SK-N-SH (cell line): ENCODE measurements at regions not wholly inside any gene's neighbourhood (a gene's known extent, or its start where the extent isn't known, plus 50 kb on each side); places are given as distances from the start of the nearest gene placed in this dataset.

Experiments used
- CTCF ChIA-PET: fragments of 300-600, 350-600 bp; formaldehyde crosslinking; extraction: SDS; loops from one replicate; lab custom pipeline; 2021; lab: Yijun Ruan, JAX
- POLR2A ChIA-PET: fragments of 350-600 bp; sonication (Branson Sonifier 250); formaldehyde crosslinking; extraction: SDS; loops from one replicate; lab custom pipeline; 2020; ENCODE audit warnings: antibody characterized with exemption, inconsistent platforms; lab: Yijun Ruan, JAX
- DNase-seq: peaks from one replicate; pipeline ENCODE4 v3.0.0; 2012
- H2AFZ ChIP-seq: fragments of 200-600 bp; sonication (generic); 2 replicates; pipeline ENCODE4 v1.8.1; 2016; ENCODE audit warnings: antibody characterized with exemption, mild to moderate bottlenecking, low read depth
- H3F3A ChIP-seq: fragments of 200-600 bp; sonication (generic); replicated peaks from 2 replicates; pipeline ENCODE3; 2016; ENCODE audit warnings: antibody characterized with exemption, mild to moderate bottlenecking; ENCODE audit not compliant: insufficient read depth
- H3K27ac ChIP-seq, 2 experiments: fragments of 200-500 bp in 1 of 2; fragments of 200-600 bp in 1 of 2; sonication (Bioruptor generic) in 1 of 2; sonication (generic), shearing (Covaris generic) in 1 of 2; 2 replicates each; pipeline versions ENCODE4 v1.5.1 to v1.6.1; 2014 to 2016; ENCODE audit warnings: low read depth in 2 of 2, inconsistent platforms in 1 of 2, low read length in 1 of 2, mild to moderate bottlenecking in 1 of 2, mixed read lengths in 1 of 2
- H3K27me3 ChIP-seq: fragments of 200-600 bp; sonication (generic), shearing (Covaris generic); 2 replicates; pipeline ENCODE4 v1.6.1; 2016; ENCODE audit warnings: mixed run types; ENCODE audit not compliant: insufficient read depth
- H3K36me3 ChIP-seq, 2 experiments: fragments of 200-500 bp in 1 of 2; fragments of 200-600 bp in 1 of 2; sonication (Bioruptor generic) in 1 of 2; sonication (generic) in 1 of 2; replicated peaks in 1 of 2; 2 replicates each; pipeline versions ENCODE3 to v1.5.1; 2014 to 2016; ENCODE audit warnings: low read length in 1 of 2, mild to moderate bottlenecking in 1 of 2; ENCODE audit not compliant: insufficient read depth in 2 of 2, control insufficient read depth in 1 of 2
- H3K4me1 ChIP-seq, 2 experiments: fragments of 200-500 bp in 1 of 2; fragments of 200-600 bp in 1 of 2; sonication (Bioruptor generic) in 1 of 2; sonication (generic), shearing (Covaris generic) in 1 of 2; 2 replicates each; pipeline versions ENCODE4 v1.5.1 to v1.6.1; 2014 to 2016; ENCODE audit warnings: low read depth in 1 of 2, low read length in 1 of 2, mixed run types in 1 of 2; ENCODE audit not compliant: insufficient read depth in 2 of 2, control insufficient read depth in 1 of 2
- H3K4me2 ChIP-seq: fragments of 200-600 bp; sonication (generic), shearing (Covaris generic); 2 replicates; pipeline ENCODE4 v1.6.1; 2017; ENCODE audit warnings: mixed run types
- H3K4me3 ChIP-seq, 2 experiments: fragments of 200-500 bp in 1 of 2; fragments of 200-600 bp in 1 of 2; sonication (Bioruptor generic) in 1 of 2; sonication (generic), shearing (Covaris generic) in 1 of 2; 2 replicates each; pipeline versions ENCODE4 v1.5.1 to v1.8.1; 2014 to 2016; ENCODE audit warnings: low read depth in 2 of 2, inconsistent platforms in 1 of 2, low read length in 1 of 2, mild to moderate bottlenecking in 1 of 2, mixed read lengths in 1 of 2, moderate library complexity in 1 of 2
- H3K79me2 ChIP-seq: fragments of 200-600 bp; sonication (generic); 2 replicates; pipeline ENCODE4 v1.8.1; 2017; ENCODE audit warnings: mild to moderate bottlenecking; ENCODE audit not compliant: insufficient read depth
- H3K9ac ChIP-seq: fragments of 200-600 bp; sonication (generic); 2 replicates; pipeline ENCODE4 v1.6.1; 2017; ENCODE audit warnings: mixed run types
- H3K9me2 ChIP-seq: fragments of 200-600 bp; sonication (generic); 2 replicates; pipeline ENCODE4 v1.6.1; 2017; ENCODE audit warnings: mixed run types
- H3K9me3 ChIP-seq: fragments of 200-600 bp; sonication (generic); 2 replicates; pipeline ENCODE4 v1.6.1; 2017; ENCODE audit warnings: mixed run types, mild to moderate bottlenecking, moderate library complexity
- H4K20me1 ChIP-seq: fragments of 200-600 bp; sonication (generic); 2 replicates; pipeline ENCODE4 v1.6.1; 2017; ENCODE audit warnings: mild to moderate bottlenecking, mixed run types; ENCODE audit not compliant: insufficient read depth
- CHD2 ChIP-seq: fragments of 150-350 bp; IDR thresholded peaks from 2 replicates; pipeline ENCODE4 v1.6.1; 2018; ENCODE audit warnings: low read length; ENCODE audit not compliant: partially characterized antibody
- EP300 ChIP-seq, 2 experiments: IDR thresholded peaks; 2 replicates each; pipeline versions ENCODE4 v1.4.0 to v1.6.1; 2012; ENCODE audit warnings: borderline replicate concordance in 1 of 2, low read depth in 1 of 2, low read length in 1 of 2
- FOXJ3 ChIP-seq: sonication (generic); formaldehyde crosslinking; IDR thresholded peaks from 2 replicates; pipeline ENCODE4 v1.5.1; 2020; ENCODE audit warnings: mild to moderate bottlenecking, missing genetic modification reagents
- GATA2 ChIP-seq: sonication (generic); formaldehyde crosslinking; IDR thresholded peaks from 2 replicates; pipeline ENCODE4 v1.5.0; 2020; ENCODE audit warnings: mild to moderate bottlenecking, missing genetic modification reagents
- NFIC ChIP-seq: IDR thresholded peaks from 2 replicates; pipeline ENCODE4 v1.4.0; 2012; ENCODE audit warnings: borderline replicate concordance
- RAD21 ChIP-seq: IDR thresholded peaks from 2 replicates; pipeline ENCODE4 v1.6.1; 2012; ENCODE audit warnings: mild to moderate bottlenecking, low read length
- RCOR1 ChIP-seq: fragments of 150-350 bp; IDR thresholded peaks from 2 replicates; pipeline ENCODE4 v1.6.1; 2017; ENCODE audit warnings: antibody characterized with exemption, low read length
- SMC3 ChIP-seq: IDR thresholded peaks from 2 replicates; pipeline ENCODE4 v1.6.1; 2012; ENCODE audit warnings: low read depth, low read length, improper control_type of control experiment
- TCF12 ChIP-seq: IDR thresholded peaks from 2 replicates; pipeline ENCODE4 v1.4.0; 2012
- WGBS: methylation state at CpG from one replicate; pipeline ENCODE4 v1.1.6; 2017; ENCODE audit warnings: low lambda C conversion rate; 5-methylcytosine and 5-hydroxymethylcytosine counted together
- TF ChIP-seq, protein P1 (sequence below): IDR thresholded peaks from 2 replicates; pipeline ENCODE4 v1.4.0; 2012; ENCODE audit warnings: low read depth, borderline replicate concordance
- TF ChIP-seq, protein P2 (sequence below): IDR thresholded peaks from 2 replicates; pipeline ENCODE4 v1.6.1; 2012; ENCODE audit warnings: mild to moderate bottlenecking, low read depth, low read length, moderate library complexity

DNA sequence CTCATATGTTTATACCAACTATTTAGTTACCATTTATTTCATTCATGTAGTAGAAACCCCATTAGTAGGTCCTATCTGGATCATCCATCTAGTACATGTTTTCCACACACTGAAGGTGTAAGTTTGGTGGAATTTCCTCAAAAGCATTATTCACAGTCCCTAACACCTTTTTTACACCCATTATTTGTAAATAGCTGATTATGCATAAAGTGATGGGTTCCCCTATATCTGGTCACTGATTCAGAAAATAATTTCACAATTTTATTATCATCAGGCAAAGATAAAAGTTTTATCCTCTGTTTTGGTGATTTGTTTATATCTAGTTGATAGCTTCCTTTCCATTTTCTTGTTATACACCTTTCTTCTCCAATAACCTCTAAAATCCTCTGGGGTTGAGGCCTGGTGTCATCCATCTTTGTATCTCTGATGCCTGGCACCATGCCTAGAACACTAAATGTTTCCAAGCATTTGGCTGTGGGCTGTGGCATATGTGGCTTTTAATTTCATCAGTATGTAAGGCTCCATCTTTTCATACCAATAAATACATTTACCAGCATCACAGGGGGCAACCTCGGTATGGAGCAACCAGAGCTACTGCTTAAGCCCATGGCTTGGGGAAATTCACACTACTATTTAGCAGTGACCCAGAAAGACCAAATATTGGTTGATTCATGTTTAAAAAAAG is 1089.5 kb upstream of the LRRN3 start:
- DNase-seq, result peak; percentile 55
- Histone ChIP-seq H3K79me2 (no peaks in the 10 kb centered on the region), H3K36me3 (no peaks in the 10 kb centered on the region), H3K9ac (no peak overlapping the region), H2AFZ (no peak overlapping the region), H3F3A (no peaks in the 10 kb centered on the region), H3K27me3 (no peaks in the 10 kb centered on the region), H3K27ac (peak overlapping the region in 1 of 2 experiments; percentile 80; a peak in 2 of 4 replicates), H4K20me1 (no peaks in the 10 kb centered on the region), H3K9me2 (no peaks in the 10 kb centered on the region), H3K4me2 (no peak overlapping the region), H3K4me1 (peaks cover 0 to 11% of the 10 kb centered on the region in 2 experiments; a peak in 2 of 4 replicates), H3K4me3 (no peak overlapping the region), H3K9me3 (no peaks in the 10 kb centered on the region)
- POLR2A ChIA-PET, result no interaction called here
- CTCF ChIA-PET, result interaction anchor here (1.3 to 1.9 kb wide), 3 partner anchors 94 to 1341 kb away, joined by 3 to 7 read pairs (median 4); no protein-coding TSS in a partner anchor
- no peak; the same call in 1 of the 2 replicates for TF ChIP-seq SMC3
- peak in 1 of 2 experiments; percentile 87; a peak in 2 of 4 replicates for TF ChIP-seq EP300 (IDR thresholded peaks at IDR 0.05; ENCODE audit: borderline replicate concordance in 1 of 2, low read depth in 1 of 2, low read length in 1 of 2)
- peak; percentile 91 for TF ChIP-seq FOXJ3
- TF ChIP-seq GATA2 (CRISPR knock-in tag), result peak; percentile 78
- TF ChIP-seq CHD2, result peak; percentile 57
- TF ChIP-seq NFIC, result 0 out of 2 replicates have a peak, but pooled peaks have one; percentile 17
- TF ChIP-seq, protein P1, sequence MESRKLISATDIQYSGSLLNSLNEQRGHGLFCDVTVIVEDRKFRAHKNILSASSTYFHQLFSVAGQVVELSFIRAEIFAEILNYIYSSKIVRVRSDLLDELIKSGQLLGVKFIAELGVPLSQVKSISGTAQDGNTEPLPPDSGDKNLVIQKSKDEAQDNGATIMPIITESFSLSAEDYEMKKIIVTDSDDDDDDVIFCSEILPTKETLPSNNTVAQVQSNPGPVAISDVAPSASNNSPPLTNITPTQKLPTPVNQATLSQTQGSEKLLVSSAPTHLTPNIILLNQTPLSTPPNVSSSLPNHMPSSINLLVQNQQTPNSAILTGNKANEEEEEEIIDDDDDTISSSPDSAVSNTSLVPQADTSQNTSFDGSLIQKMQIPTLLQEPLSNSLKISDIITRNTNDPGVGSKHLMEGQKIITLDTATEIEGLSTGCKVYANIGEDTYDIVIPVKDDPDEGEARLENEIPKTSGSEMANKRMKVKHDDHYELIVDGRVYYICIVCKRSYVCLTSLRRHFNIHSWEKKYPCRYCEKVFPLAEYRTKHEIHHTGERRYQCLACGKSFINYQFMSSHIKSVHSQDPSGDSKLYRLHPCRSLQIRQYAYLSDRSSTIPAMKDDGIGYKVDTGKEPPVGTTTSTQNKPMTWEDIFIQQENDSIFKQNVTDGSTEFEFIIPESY, result no peak
- TF ChIP-seq RCOR1, result peak; percentile 90
- peak; percentile 52 for TF ChIP-seq RAD21
- TF ChIP-seq, protein P2, sequence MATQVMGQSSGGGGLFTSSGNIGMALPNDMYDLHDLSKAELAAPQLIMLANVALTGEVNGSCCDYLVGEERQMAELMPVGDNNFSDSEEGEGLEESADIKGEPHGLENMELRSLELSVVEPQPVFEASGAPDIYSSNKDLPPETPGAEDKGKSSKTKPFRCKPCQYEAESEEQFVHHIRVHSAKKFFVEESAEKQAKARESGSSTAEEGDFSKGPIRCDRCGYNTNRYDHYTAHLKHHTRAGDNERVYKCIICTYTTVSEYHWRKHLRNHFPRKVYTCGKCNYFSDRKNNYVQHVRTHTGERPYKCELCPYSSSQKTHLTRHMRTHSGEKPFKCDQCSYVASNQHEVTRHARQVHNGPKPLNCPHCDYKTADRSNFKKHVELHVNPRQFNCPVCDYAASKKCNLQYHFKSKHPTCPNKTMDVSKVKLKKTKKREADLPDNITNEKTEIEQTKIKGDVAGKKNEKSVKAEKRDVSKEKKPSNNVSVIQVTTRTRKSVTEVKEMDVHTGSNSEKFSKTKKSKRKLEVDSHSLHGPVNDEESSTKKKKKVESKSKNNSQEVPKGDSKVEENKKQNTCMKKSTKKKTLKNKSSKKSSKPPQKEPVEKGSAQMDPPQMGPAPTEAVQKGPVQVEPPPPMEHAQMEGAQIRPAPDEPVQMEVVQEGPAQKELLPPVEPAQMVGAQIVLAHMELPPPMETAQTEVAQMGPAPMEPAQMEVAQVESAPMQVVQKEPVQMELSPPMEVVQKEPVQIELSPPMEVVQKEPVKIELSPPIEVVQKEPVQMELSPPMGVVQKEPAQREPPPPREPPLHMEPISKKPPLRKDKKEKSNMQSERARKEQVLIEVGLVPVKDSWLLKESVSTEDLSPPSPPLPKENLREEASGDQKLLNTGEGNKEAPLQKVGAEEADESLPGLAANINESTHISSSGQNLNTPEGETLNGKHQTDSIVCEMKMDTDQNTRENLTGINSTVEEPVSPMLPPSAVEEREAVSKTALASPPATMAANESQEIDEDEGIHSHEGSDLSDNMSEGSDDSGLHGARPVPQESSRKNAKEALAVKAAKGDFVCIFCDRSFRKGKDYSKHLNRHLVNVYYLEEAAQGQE, result no peak
- TF ChIP-seq TCF12, result 0 out of 2 replicates have a peak, but pooled peaks have one; percentile 14
- WGBS, result 0% methylated on average over 1 of the region's 1 CpG
